BE2C (cell line): ENCODE measurements at regions not wholly inside any gene's neighbourhood (a gene's known extent, or its start where the extent isn't known, plus 50 kb on each side); places are given as distances from the start of the nearest gene placed in this dataset.
A peak's percentile ranks its signal among the peaks of the same experiment; 100 is the strongest.

Experiments
- DNase-seq: peaks from one replicate; pipeline ENCODE4 v3.0.0-alpha.2; 2020
- H3K27me3 ChIP-seq: fragments of 250-450 bp; sonication (Bioruptor Pico); 2 replicates; pipeline ENCODE4 v1.5.1; 2020; ENCODE audit warnings: mild to moderate bottlenecking
- H3K36me3 ChIP-seq: fragments of 250-450 bp; sonication (Bioruptor Pico); 2 replicates; pipeline ENCODE4 v1.5.1; 2020; ENCODE audit warnings: mild to moderate bottlenecking
- H3K4me1 ChIP-seq: fragments of 250-450 bp; sonication (Bioruptor Pico); 2 replicates; pipeline ENCODE4 v1.5.1; 2020
- H3K4me3 ChIP-seq: 2 replicates; pipeline ENCODE4 v1.5.1; 2011; ENCODE audit warnings: low read depth, low read length
- H3K9me3 ChIP-seq: fragments of 250-450 bp; sonication (Bioruptor Pico); 2 replicates; pipeline ENCODE4 v1.5.1; 2020
- TF ChIP-seq, protein P1 (sequence below): IDR thresholded peaks from 2 replicates; pipeline ENCODE4 v1.5.1; 2012; ENCODE audit warnings: mild to moderate bottlenecking, low read depth, low read length

DNA sequence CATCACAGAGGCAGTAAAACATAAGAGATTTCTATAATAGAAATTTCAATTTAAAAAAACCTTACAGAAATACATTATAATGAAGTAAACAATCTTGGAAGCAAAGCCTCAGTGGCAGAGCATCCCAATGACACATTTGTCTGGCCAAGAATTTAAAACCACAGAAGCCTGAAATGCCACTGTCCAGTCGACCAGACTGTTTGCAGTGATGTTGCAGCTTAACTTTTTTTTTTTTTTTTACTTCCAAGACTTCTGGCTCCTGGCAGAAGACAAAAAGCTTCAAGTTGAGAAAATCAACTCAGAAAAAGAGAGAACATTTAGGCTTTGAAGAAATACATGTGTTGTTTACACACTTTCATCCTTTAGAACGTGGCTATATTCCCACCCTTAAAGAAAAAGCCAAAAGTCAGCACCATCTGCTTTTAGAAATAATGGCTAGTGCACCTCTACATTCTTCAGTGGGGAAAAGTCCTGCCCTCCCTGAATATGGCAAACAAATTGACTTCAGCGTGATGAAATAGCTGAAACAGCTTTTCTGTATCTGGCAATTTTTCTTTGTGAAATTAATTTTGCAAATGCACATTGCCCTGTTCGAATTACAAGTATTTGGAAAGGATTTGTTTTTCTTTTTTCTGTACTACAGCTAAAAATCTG is 205.5 kb upstream of the MON1B start:
- no peaks in the 10 kb centered on the region for H3K27me3 ChIP-seq
- peaks cover 6% of the 10 kb centered on the region for H3K4me1 ChIP-seq
- DNase-seq, result no peak
- H3K4me3 ChIP-seq, result no peak overlapping the region
- no peaks in the 10 kb centered on the region for H3K9me3 ChIP-seq
- H3K36me3 ChIP-seq, result no peaks in the 10 kb centered on the region
- TF ChIP-seq, protein P1, sequence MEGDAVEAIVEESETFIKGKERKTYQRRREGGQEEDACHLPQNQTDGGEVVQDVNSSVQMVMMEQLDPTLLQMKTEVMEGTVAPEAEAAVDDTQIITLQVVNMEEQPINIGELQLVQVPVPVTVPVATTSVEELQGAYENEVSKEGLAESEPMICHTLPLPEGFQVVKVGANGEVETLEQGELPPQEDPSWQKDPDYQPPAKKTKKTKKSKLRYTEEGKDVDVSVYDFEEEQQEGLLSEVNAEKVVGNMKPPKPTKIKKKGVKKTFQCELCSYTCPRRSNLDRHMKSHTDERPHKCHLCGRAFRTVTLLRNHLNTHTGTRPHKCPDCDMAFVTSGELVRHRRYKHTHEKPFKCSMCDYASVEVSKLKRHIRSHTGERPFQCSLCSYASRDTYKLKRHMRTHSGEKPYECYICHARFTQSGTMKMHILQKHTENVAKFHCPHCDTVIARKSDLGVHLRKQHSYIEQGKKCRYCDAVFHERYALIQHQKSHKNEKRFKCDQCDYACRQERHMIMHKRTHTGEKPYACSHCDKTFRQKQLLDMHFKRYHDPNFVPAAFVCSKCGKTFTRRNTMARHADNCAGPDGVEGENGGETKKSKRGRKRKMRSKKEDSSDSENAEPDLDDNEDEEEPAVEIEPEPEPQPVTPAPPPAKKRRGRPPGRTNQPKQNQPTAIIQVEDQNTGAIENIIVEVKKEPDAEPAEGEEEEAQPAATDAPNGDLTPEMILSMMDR, result no peak

DNA sequence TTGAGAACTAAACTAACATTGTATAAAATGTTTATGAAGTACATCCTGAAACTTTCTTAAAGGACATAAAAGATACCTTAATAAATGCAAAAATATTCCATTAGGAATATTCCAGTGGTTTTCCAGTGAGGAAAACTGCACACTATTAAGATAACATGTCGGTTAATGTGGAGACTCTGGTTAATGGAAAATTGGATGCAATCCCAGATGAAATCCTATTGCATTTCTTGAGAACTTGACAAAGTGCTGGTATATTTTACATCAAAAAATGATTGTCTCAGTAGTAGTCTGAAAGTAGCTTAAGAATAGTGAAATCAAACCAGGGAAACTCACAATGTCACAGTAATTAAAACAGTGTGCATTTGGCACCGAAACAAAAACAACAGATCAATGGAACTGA is 202.5 kb upstream of the MON1B start:
- no peak for DNase-seq
- no peak overlapping the region for H3K4me3 ChIP-seq
- H3K4me1 ChIP-seq, result peaks cover 6% of the 10 kb centered on the region
- no peaks in the 10 kb centered on the region for H3K36me3 ChIP-seq
- H3K27me3 ChIP-seq, result no peaks in the 10 kb centered on the region
- no peaks in the 10 kb centered on the region for H3K9me3 ChIP-seq
- TF ChIP-seq, protein P1, result no peak

DNA sequence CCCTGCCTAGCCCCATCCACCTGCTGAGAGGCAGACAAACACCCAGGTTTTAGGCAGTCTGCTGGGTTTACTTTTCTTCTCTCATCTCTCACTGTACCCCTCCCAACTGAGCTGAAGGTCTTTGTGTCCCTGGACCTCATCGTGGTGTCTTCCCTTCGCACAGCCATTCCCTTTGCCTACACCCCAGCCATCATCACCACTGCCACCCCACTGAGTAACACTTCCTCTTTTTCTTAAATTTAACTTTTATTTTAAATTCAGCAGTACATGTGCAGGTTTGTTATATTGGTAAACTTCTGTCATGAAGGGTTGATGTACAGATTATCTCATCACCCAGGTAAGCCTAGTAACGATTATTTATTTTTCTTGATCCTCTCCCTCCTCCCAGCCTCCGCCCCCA is 188.3 kb upstream of the MON1B start:
- DNase-seq, result no peak
- Histone ChIP-seq H3K27me3 (no peaks in the 10 kb centered on the region), H3K4me3 (no peak overlapping the region), H3K36me3 (no peaks in the 10 kb centered on the region), H3K9me3 (no peaks in the 10 kb centered on the region), H3K4me1 (no peaks in the 10 kb centered on the region; the same call in 1 of the 2 replicates)
- TF ChIP-seq, protein P1, result no peak

DNA sequence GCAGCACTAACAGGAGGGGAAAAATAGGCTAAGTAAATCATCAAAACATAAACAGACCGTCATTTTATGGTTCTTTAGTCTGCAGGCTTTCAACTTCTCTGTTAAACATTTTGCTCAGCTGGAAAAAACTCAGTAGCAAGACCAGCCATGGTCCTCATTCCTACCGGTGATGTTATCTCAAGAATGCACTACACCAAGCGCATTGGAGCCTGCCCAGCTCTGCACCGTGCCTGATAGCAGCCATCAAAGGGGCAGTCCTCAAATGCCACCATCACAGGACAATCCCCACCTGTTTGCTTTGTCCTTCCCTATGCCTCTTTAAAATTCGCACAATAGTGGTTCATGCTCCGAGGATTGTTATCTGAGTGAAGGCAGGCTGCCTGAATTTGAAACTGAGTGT is 181.5 kb upstream of the MON1B start:
- Histone ChIP-seq H3K36me3 (no peaks in the 10 kb centered on the region), H3K9me3 (no peaks in the 10 kb centered on the region), H3K4me1 (no peaks in the 10 kb centered on the region), H3K27me3 (no peaks in the 10 kb centered on the region), H3K4me3 (no peak overlapping the region)
- DNase-seq, result peak; percentile 14
- TF ChIP-seq, protein P1, result no peak

DNA sequence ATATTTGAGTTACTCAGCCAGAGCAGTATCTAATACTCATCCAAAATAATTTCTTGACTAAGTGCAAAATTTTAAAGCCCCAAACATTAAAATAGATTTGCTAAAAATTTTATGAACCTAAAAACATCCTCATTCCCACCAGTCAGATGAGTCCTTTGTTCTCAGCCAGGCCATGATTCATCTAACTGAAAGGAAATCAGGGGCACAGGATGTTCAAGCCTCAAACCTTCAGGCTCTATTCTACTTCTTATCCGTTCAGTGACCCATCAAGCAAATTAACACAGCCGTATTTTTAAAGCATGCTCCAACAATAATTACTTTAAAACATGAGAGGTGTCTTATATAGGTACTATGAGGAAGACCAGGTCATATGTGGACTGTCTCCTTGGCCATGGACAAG is 176.5 kb upstream of the MON1B start:
- Histone ChIP-seq H3K4me3 (no peak overlapping the region), H3K4me1 (no peaks in the 10 kb centered on the region; the same call in 1 of the 2 replicates), H3K36me3 (no peaks in the 10 kb centered on the region), H3K27me3 (no peaks in the 10 kb centered on the region), H3K9me3 (no peaks in the 10 kb centered on the region)
- TF ChIP-seq, protein P1, result no peak
- DNase-seq, result no peak

DNA sequence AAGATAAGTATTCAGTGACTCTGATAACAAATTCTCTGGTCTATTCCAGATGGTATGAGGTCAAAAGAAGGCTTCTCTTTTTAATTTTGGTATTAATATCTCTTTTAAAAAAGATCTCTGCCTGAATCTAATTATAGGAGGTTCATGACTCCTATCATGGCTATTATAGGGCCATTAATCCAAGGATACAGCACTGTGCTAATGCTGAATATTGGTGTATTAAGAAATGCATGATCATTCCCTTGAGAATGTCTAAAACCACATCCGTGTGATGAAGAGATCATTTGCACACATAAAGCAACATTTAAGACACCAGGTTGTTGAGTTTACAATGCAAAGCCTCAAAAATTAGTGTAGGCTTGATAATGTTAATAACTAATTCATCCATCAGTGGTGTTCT is 160.4 kb upstream of the MON1B start:
- H3K36me3 ChIP-seq, result no peaks in the 10 kb centered on the region
- no peak for DNase-seq
- H3K4me3 ChIP-seq, result no peak overlapping the region
- H3K4me1 ChIP-seq, result peaks cover 13% of the 10 kb centered on the region
- no peaks in the 10 kb centered on the region for H3K9me3 ChIP-seq
- H3K27me3 ChIP-seq, result no peaks in the 10 kb centered on the region
- TF ChIP-seq, protein P1, result no peak
